HEK293 (cell line): ENCODE measurements at regions not wholly inside any gene's neighbourhood (a gene's known extent, or its start where the extent isn't known, plus 50 kb on each side); places are given as distances from the start of the nearest gene placed in this dataset.

Source experiments
- CTCF ChIA-PET: fragments of 350-600 bp; formaldehyde crosslinking; extraction: SDS; loops from one replicate; lab custom pipeline; 2021; ENCODE audit warnings: antibody characterized with exemption; lab: Yijun Ruan, JAX
- POLR2A ChIA-PET: fragments of 300-600 bp; formaldehyde crosslinking; extraction: SDS; loops from one replicate; lab custom pipeline; 2020; ENCODE audit warnings: antibody characterized with exemption, inconsistent platforms; lab: Yijun Ruan, JAX
- H3K27ac ChIP-seq: fragments of 200-500 bp; sonication (Bioruptor generic); 2 replicates; pipeline ENCODE4 v1.5.1; 2014; ENCODE audit warnings: low read depth, low read length, control low read depth, inconsistent platforms; ENCODE audit errors: extremely low read depth
- H3K36me3 ChIP-seq, 2 experiments: fragments of 200-500 bp in 1 of 2; sonication (Bioruptor generic) in 1 of 2; 1 replicate in 1 of 2; 2 replicates in 1 of 2; pipeline ENCODE4 v1.5.1; 2014 to 2017; ENCODE audit warnings: inconsistent platforms in 2 of 2, low read length in 2 of 2; ENCODE audit not compliant: control insufficient read depth in 2 of 2, insufficient read depth in 1 of 2
- H3K4me1 ChIP-seq: fragments of 200-500 bp; sonication (Bioruptor generic); 2 replicates; pipeline ENCODE4 v1.5.1; 2014; ENCODE audit warnings: mild to moderate bottlenecking, low read length, inconsistent platforms; ENCODE audit not compliant: control insufficient read depth, insufficient read depth
- H3K4me3 ChIP-seq: 2 replicates; pipeline ENCODE4 v1.5.1; 2011; ENCODE audit warnings: low read depth, mild to moderate bottlenecking, control low read depth, low read length, moderate library complexity
- H3K9me3 ChIP-seq: fragments of 200-500 bp; sonication (Bioruptor generic); 2 replicates; pipeline ENCODE4 v1.5.1; 2014; ENCODE audit warnings: low read depth, low read length, inconsistent platforms; ENCODE audit not compliant: control insufficient read depth, insufficient read depth
- CTCF ChIP-seq: fragments of 450-650 bp; formaldehyde crosslinking; IDR thresholded peaks from 2 replicates; pipeline ENCODE4 v1.5.1; 2016; ENCODE audit warnings: missing biosample characterization, missing genetic modification characterization
- INSM2 ChIP-seq: fragments of 450-650 bp; formaldehyde crosslinking; IDR thresholded peaks from 2 replicates; pipeline ENCODE4 v1.5.1; 2016; ENCODE audit warnings: missing biosample characterization, missing genetic modification characterization
- TRIM28 ChIP-seq: IDR thresholded peaks from 2 replicates; pipeline ENCODE4 v1.6.1; 2011; ENCODE audit warnings: low read length, control low read depth, borderline replicate concordance
- TSHZ1 ChIP-seq: fragments of 450-650 bp; formaldehyde crosslinking; IDR thresholded peaks from 2 replicates; pipeline ENCODE4 v1.5.1; 2016; ENCODE audit warnings: missing biosample characterization, missing genetic modification characterization, borderline replicate concordance
- ZFP69B ChIP-seq: fragments of 450-650 bp; formaldehyde crosslinking; IDR thresholded peaks from 2 replicates; pipeline ENCODE4 v1.5.1; 2016; ENCODE audit warnings: missing biosample characterization, missing genetic modification characterization
- ZNF174 ChIP-seq: fragments of 450-650 bp; formaldehyde crosslinking; IDR thresholded peaks from 2 replicates; pipeline ENCODE4 v1.5.0; 2017; ENCODE audit warnings: missing biosample characterization, mild to moderate bottlenecking, missing genetic modification characterization
- ZNF2 ChIP-seq: fragments of 450-650 bp; formaldehyde crosslinking; IDR thresholded peaks from 2 replicates; pipeline ENCODE4 v1.5.1; 2016; ENCODE audit warnings: missing biosample characterization, missing genetic modification characterization
- ZNF24 ChIP-seq: fragments of 450-650 bp; formaldehyde crosslinking; IDR thresholded peaks from 2 replicates; pipeline ENCODE4 v1.5.1; 2016; ENCODE audit warnings: missing biosample characterization, missing genetic modification characterization
- ZNF274 ChIP-seq, 2 experiments: fragments of 200-500 bp in 1 of 2; fragments of 450-650 bp in 1 of 2; sonication (Bioruptor generic) in 1 of 2; formaldehyde crosslinking in 1 of 2; IDR thresholded peaks; 2 replicates each; pipeline versions ENCODE4 v1.5.1 to v1.6.1; 2014 to 2016; ENCODE audit warnings: borderline replicate concordance in 1 of 2, inconsistent platforms in 1 of 2, low read length in 1 of 2, missing biosample characterization in 1 of 2, missing genetic modification characterization in 1 of 2
- ZNF311 ChIP-seq: fragments of 450-650 bp; formaldehyde crosslinking; IDR thresholded peaks from 2 replicates; pipeline ENCODE4 v1.5.1; 2017; ENCODE audit warnings: missing biosample characterization, missing genetic modification characterization, borderline replicate concordance
- ZNF391 ChIP-seq: fragments of 450-650 bp; formaldehyde crosslinking; IDR thresholded peaks from 2 replicates; pipeline ENCODE4 v1.5.1; 2016; ENCODE audit warnings: low read depth, missing biosample characterization, missing genetic modification characterization, borderline replicate concordance
- ZNF426 ChIP-seq: fragments of 450-650 bp; formaldehyde crosslinking; IDR thresholded peaks from 2 replicates; pipeline ENCODE4 v1.5.1; 2017; ENCODE audit warnings: missing biosample characterization, missing genetic modification characterization, mild to moderate bottlenecking, inconsistent platforms, moderate library complexity
- ZNF48 ChIP-seq: fragments of 450-650 bp; formaldehyde crosslinking; IDR thresholded peaks from 2 replicates; pipeline ENCODE4 v1.5.1; 2016; ENCODE audit warnings: missing biosample characterization, missing genetic modification characterization
- ZNF521 ChIP-seq: fragments of 450-650 bp; formaldehyde crosslinking; IDR thresholded peaks from 2 replicates; pipeline ENCODE4 v1.5.1; 2017; ENCODE audit warnings: missing biosample characterization, mild to moderate bottlenecking, missing genetic modification characterization
- ZNF626 ChIP-seq: fragments of 450-650 bp; sonication (Bioruptor Pico); formaldehyde crosslinking; IDR thresholded peaks from 2 replicates; pipeline ENCODE4 v1.5.1; 2018; ENCODE audit warnings: missing biosample characterization, missing genetic modification characterization, inconsistent platforms
- ZNF670 ChIP-seq: fragments of 450-650 bp; formaldehyde crosslinking; IDR thresholded peaks from 2 replicates; pipeline ENCODE4 v1.5.1; 2016; ENCODE audit warnings: missing biosample characterization, missing genetic modification characterization, low read depth
- ZNF837 ChIP-seq: fragments of 450-650 bp; formaldehyde crosslinking; IDR thresholded peaks from 2 replicates; pipeline ENCODE4 v1.5.1; 2016; ENCODE audit warnings: missing biosample characterization, missing genetic modification characterization
- ZNF843 ChIP-seq: fragments of 450-650 bp; formaldehyde crosslinking; IDR thresholded peaks from 2 replicates; pipeline ENCODE4 v1.5.1; 2016; ENCODE audit warnings: missing biosample characterization, missing genetic modification characterization
- TF ChIP-seq, protein P1 (sequence below): fragments of 450-650 bp; formaldehyde crosslinking; conservative IDR thresholded peaks from 2 replicates; pipeline ENCODE4 v1.5.1; 2016; ENCODE audit warnings: low read depth, missing biosample characterization, missing genetic modification characterization
- TF ChIP-seq, protein P2 (sequence below): fragments of 450-650 bp; formaldehyde crosslinking; IDR thresholded peaks from 2 replicates; pipeline ENCODE4 v1.5.1; 2017; ENCODE audit warnings: missing biosample characterization, missing genetic modification characterization

DNA sequence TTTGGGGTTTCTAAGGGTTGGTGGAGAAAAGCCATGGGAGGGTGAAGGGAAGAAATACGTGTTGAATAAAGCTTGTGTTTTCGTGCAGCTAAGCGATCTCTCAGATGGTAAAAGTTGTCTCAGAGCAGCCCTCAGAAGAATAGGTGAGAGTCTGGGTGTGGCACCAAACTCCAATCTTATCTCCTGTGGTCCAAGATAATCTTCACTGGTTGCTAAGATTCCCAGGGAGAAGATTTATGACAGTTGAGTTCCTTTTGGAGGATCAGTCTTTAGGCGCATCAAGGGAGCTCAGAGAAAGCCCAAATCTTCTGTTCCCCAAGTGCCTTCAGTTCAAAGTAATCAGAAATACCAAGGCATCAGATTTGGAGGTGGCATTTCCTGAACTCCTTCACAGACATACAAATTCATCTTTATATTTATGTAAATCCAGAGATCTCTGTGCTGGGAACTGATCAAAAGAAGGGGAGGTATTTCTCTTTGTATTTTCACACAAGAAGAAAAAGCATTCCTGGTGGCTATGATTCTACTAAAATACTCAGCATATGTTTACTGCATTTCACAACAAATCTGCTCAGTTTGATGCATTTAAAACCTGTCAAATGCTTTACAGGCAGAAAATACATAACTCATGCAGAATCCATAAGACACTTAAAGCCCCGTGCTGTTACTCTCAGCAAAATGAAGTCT lies 102.9 kb downstream of the ABCC12 start:
- H3K4me1 ChIP-seq = no peaks in the 10 kb centered on the region
- no peak for TF ChIP-seq CTCF (tag by site-specific recombination)
- no peak for TF ChIP-seq ZNF626 (tag by site-specific recombination)
- TF ChIP-seq, protein P1, sequence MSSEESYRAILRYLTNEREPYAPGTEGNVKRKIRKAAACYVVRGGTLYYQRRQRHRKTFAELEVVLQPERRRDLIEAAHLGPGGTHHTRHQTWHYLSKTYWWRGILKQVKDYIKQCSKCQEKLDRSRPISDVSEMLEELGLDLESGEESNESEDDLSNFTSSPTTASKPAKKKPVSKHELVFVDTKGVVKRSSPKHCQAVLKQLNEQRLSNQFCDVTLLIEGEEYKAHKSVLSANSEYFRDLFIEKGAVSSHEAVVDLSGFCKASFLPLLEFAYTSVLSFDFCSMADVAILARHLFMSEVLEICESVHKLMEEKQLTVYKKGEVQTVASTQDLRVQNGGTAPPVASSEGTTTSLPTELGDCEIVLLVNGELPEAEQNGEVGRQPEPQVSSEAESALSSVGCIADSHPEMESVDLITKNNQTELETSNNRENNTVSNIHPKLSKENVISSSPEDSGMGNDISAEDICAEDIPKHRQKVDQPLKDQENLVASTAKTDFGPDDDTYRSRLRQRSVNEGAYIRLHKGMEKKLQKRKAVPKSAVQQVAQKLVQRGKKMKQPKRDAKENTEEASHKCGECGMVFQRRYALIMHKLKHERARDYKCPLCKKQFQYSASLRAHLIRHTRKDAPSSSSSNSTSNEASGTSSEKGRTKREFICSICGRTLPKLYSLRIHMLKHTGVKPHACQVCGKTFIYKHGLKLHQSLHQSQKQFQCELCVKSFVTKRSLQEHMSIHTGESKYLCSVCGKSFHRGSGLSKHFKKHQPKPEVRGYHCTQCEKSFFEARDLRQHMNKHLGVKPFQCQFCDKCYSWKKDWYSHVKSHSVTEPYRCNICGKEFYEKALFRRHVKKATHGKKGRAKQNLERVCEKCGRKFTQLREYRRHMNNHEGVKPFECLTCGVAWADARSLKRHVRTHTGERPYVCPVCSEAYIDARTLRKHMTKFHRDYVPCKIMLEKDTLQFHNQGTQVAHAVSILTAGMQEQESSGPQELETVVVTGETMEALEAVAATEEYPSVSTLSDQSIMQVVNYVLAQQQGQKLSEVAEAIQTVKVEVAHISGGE (tag by site-specific recombination) = no peak
- TF ChIP-seq INSM2 (tag by site-specific recombination) = no peak
- no peak for TF ChIP-seq ZNF48 (tag by site-specific recombination)
- no peak for TF ChIP-seq ZNF426 (tag by site-specific recombination)
- no peak for TF ChIP-seq TSHZ1 (tag by site-specific recombination)
- TF ChIP-seq ZFP69B (tag by site-specific recombination) = no peak
- no peak for TF ChIP-seq ZNF174 (tag by site-specific recombination)
- TF ChIP-seq ZNF2 (tag by site-specific recombination) = no peak
- no peak for TF ChIP-seq TRIM28
- no peak for TF ChIP-seq ZNF391 (tag by site-specific recombination)
- TF ChIP-seq ZNF670 (tag by site-specific recombination) = no peak
- no peak for TF ChIP-seq ZNF521 (tag by site-specific recombination)
- TF ChIP-seq ZNF311 (tag by site-specific recombination) = no peak
- TF ChIP-seq, protein P2, sequence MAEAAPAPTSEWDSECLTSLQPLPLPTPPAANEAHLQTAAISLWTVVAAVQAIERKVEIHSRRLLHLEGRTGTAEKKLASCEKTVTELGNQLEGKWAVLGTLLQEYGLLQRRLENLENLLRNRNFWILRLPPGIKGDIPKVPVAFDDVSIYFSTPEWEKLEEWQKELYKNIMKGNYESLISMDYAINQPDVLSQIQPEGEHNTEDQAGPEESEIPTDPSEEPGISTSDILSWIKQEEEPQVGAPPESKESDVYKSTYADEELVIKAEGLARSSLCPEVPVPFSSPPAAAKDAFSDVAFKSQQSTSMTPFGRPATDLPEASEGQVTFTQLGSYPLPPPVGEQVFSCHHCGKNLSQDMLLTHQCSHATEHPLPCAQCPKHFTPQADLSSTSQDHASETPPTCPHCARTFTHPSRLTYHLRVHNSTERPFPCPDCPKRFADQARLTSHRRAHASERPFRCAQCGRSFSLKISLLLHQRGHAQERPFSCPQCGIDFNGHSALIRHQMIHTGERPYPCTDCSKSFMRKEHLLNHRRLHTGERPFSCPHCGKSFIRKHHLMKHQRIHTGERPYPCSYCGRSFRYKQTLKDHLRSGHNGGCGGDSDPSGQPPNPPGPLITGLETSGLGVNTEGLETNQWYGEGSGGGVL (tag by site-specific recombination) = no peak
- TF ChIP-seq ZNF837 (tag by site-specific recombination) = no peak
- TF ChIP-seq ZNF843 (tag by site-specific recombination) = no peak
- TF ChIP-seq ZNF274 (IDR thresholded peaks at IDR 0.05; ENCODE audit: low read length) = no peak
- TF ChIP-seq ZNF274 (tag by site-specific recombination; IDR thresholded peaks at IDR 0.05; ENCODE audit: borderline replicate concordance) = no peak
- TF ChIP-seq ZNF24 (tag by site-specific recombination) = no peak
- ChIA-PET POLR2A (interaction anchor here (0.6 kb wide), 1 partner anchor 630 kb away, joined by 5 read pairs; no protein-coding TSS in a partner anchor), CTCF (interaction anchor here (0.6 to 0.8 kb wide), 3 partner anchors 43 to 442 kb away, joined by 3 to 4 read pairs (median 3); no protein-coding TSS in a partner anchor)
- H3K4me3 ChIP-seq = no peak overlapping the region
- no peak overlapping the region for H3K27ac ChIP-seq
- no peaks in the 10 kb centered on the region for H3K36me3 ChIP-seq
- no peaks in the 10 kb centered on the region for H3K9me3 ChIP-seq
